ENCODE measurements at regions not wholly inside any gene's neighbourhood (a gene's known extent, or its start where the extent isn't known, plus 50 kb on each side); places are given as distances from the start of the nearest gene placed in this dataset.

GRCh38 chr5:3105581-3105980, 354.1 kb upstream of the IRX2 start:
- TF ChIP-seq CTCF (conservative IDR thresholded peaks at IDR 0.05; ENCODE audit: low read depth, low read length) (no peak), EZH2 (IDR thresholded peaks at IDR 0.05; ENCODE audit: low read length, unreplicated experiment) (no peak), EZH2phosphoT487 (IDR thresholded peaks at IDR 0.05; ENCODE audit: borderline replicate concordance, low read length) (no peak)
